HG03060 (cell line): ENCODE measurements at regions not wholly inside any gene's neighbourhood (a gene's known extent, or its start where the extent isn't known, plus 50 kb on each side); places are given as distances from the start of the nearest gene placed in this dataset.
"Not testable (repeated sequence)": the region's sequence is repeated elsewhere in the genome, so short reads cannot be mapped to it uniquely, and the experiment has no call there.

ENCODE experiments used
- ATAC-seq: cut with Tn5 transposase; IDR thresholded peaks from one replicate; pipeline ENCODE4 v1.9.1; 2021; ENCODE audit warnings: low read depth, moderate number of reproducible peaks; ENCODE audit not compliant: unreplicated experiment

DNA sequence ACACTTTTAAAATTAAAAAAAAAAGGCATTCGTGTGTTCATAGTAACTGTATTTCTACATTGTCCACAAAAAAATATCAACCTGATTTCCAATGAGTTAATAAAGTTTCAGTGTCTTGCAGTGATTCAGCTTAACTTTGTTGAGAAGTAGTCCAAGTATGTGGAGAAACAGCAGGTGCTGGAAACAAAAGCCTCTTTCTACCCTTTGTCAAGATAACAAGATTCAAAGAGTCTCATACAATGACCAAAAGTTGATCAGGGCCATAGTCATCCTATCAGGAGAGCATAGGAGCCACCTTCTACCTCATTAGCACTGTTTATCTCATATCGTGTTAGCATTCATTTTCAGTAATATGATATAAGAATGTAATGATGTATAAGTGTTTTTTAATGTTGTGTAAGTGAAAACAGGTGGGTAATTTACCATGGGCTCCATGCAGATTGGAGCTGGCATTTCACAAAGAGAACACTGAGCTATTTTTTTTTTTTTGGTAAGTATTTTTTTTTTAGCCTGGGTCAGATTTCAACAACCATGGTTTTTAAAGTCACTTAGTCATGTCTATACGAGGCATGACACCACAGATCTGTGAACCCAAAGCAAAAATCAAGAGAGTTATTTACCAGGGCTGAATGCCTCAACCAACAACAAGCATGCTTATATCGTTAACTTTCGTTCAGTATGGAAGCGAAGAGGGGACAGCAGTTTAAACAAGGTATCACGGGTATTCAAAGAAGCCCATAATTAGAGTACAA lies 165.0 kb upstream of the ZNF521 start:
- ATAC-seq = no peak

- ATAC-seq = no peak
These were observed 164.2 kb upstream of the ZNF521 start for GRCh38 chr18:25516121-25516520.

DNA sequence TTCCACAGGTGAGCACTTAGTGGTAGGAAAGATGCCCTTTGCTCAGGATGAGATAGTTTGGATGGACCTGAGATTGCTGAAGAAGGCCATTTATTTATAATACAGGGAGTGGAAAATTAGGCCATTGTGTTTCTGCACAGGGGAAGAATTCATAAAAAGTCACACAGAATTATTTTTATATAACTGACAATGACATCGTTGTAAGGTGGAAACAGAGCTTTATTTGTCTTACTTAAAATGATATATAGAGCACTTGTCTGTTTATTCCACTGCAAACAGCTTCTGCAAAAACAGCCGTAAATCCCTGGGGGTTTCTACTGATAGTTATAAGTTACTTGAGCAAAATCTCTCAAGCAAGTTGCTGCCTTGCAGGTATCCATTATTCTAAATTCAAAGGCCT lies 158.1 kb upstream of the ZNF521 start:
- ATAC-seq = no peak

GRCh38 chr18:25503567-25504081 lies 151.7 kb upstream of the ZNF521 start:
- no peak for ATAC-seq

GRCh38 chr18:25497151-25497794 lies 145.3 kb upstream of the ZNF521 start:
- no peak for ATAC-seq

DNA sequence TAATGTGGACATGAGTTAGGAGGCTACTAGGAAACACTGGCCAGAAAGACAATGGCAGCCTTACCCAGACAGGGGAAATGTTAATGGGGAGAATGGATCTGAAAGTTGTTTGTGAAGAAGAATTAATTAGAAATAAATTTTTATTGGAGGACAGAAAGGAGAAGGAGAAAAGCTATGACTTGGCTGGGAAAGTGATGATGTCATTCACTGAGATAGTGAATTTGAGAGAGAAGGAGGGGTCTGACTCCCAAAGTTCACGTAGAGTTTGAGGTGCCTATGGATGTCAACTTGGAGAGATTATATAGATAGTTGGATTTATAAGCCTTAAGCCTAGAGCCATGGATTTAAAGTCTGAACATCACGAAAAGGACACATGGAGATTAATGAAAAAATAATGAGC lies 144.6 kb upstream of the ZNF521 start:
- ATAC-seq = no peak

DNA sequence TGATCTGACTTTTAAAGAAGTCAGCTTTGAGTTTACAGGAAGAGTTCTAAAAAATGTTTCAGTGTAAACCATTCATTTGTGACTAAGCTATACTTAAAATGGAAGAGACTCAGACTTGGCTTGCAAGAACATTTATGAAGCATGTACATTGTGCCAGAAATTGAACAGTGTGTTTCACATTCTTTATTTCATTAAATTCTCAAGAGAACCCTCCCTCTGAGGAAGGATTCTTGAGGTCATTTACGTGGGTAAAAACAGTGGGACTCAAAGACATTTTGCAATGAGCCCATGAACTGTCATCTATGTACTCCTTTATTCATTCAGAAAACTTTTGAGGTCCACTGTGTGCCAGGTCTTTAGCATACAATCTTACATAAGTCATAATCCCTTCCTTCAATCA lies 143.6 kb upstream of the ZNF521 start:
- no peak for ATAC-seq

- ATAC-seq = no peak
These were observed 142.9 kb upstream of the ZNF521 start for GRCh38 chr18:25494888-25495287.

DNA sequence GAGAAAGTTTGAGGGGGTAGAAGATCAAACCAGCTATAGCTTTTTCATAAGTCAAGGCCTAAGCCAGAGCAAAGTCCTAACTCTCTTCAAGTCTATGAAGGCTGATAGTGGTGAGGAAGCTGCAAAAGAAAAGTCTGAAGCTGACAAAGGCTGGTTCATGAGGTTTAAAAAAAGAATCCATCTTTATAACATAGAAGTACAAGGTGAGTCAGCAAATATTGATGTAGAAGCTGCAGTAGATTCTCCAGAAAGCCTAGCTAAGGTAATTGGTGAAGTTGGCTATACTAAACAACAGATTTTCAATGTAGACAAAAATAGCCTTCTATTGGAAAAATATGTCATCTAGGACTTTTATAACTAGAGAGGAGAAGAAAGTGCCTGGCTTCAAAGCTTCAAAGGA lies 141.4 kb upstream of the ZNF521 start:
- ATAC-seq = no peak

DNA sequence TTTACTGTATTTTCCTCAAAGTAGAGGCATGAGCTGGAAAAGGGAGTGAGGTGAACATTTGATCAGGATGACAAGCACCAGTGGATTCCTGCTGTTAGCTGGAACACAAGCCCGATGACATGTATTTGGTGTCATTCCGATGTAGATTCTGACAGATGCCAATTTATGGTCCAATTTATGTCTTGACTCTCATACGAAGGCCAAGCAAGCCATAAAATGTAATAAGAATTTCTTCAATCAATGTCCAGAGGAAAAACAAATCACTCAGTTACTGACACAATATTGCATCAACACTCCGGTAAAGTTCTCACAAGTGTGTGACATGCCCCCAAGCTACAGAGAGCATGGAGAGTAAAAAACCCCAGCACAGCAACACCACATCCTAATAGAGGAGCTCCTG lies 138.3 kb upstream of the ZNF521 start:
- ATAC-seq = no peak

GRCh38 chr18:25473008-25473407 lies 121.0 kb upstream of the ZNF521 start:
- ATAC-seq = no peak

- not testable (repeated sequence) for ATAC-seq
These were observed 119.0 kb upstream of the ZNF521 start for GRCh38 chr18:25470756-25471524.

DNA sequence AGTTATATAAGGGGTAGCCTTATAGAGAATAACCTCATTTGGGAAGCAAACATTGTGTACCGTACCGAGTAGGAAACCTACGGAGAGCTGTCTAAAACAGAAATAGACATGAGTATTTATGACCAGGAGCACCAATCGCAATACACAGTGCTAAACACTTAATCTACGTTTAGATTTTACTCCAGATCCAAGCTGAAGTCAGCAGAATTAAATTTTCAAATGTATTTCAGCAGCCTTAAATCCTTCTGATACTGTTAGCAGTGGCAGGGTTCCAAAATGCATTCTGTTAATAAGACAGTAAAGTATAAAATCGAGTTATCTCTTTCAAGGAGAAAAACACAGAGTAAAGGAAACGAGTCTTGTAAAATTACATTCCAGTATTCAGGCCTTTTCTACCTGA lies 118.1 kb upstream of the ZNF521 start:
- ATAC-seq = no peak

DNA sequence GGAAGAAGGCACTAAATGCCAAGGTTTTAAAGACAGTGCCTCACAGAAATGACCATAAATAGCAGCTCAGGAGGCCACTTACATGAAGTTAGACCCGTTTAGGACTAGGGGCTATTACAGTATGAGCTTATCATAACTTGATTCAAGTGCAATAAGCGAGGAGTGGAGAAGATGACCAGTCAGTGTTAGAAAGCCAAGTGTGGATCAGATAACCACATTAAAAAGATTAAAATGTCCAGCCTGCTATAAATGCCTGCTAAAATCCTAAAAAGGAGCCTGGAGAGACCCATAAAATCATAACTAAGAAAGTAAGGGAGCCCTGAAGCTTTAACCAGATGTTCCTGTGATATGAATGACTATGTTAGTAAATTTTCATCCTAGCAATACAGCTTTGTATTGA lies 117.5 kb upstream of the ZNF521 start:
- no peak for ATAC-seq

DNA sequence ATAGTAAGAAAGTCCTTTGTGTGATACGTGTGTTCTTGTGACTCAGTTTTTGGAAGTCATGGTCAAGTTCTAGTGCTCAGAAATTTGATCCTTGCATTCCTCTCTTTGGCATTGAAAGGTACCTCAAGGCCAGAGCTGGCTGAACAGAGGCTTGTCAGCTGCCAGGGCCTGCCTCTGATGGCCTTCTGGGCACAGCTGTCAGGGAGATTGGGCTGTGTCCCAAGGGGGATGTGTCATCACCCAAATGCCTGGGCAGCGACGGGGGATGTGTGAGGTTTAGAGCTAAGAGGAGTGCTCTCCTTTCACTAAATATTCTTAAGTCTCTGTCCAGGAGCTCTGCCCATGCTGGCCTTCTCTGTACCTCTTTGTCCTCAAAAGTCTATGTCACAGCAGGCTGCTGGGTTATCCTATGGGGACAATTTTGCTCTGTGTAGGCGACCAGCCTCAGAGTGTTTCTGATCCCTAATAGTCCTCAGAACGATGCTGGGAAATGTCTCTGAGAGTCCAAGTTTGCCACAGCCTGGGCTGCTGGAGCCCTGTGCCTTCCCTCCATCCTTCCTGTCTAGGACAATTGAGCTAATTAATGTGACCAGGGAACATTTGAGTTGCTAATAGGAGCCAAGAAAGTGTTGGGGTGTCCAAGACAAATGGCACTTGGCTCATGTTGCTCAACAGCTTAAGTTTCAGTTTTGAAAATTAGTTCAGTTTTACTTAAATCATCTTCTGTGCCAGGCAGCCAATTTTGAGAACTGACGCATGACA lies 115.4 kb upstream of the ZNF521 start:
- no peak for ATAC-seq

GRCh38 chr18:25465152-25465732 lies 113.3 kb upstream of the ZNF521 start:
- no peak for ATAC-seq

- ATAC-seq = no peak
These were observed 112.3 kb upstream of the ZNF521 start for GRCh38 chr18:25464227-25464626.

DNA sequence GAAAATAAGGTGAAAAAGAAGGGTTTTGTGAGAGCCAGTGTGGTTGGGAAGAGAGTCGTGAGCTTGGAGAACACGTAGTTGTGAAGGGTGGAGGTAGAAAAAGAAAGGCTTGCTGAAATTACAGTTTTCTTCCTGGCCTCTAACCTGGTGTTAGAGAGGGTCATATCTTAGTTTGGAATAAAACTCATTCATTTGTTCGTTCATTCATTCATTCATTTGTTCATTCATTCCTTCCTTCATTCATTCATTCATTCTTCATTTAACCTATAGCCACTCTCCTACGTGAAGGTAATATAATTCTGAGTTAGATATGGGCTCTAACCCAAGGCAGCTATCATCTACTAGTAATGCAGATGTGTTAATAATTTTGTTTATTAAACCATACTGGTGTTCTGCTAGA lies 111.8 kb upstream of the ZNF521 start:
- no peak for ATAC-seq

DNA sequence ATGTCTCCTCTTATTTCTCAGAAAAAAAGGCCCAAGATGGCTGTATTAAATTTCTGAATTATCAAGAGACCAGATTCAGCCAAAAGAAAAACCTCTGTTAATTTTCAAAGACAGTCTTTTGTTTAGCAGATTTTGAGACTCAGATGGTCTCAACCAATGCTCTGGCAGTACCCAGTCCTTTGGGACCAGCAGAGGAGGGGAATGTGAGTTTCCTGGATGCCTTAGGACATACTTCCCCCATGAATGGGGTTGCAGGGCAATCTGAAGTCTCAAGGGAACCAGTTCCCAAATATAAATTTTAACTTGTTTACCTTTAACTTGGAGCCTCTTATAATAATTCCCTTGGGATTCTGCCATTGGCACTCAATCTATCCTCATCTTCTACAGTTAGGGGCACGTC lies 107.8 kb upstream of the ZNF521 start:
- no peak for ATAC-seq

- no peak for ATAC-seq
These were observed 105.6 kb upstream of the ZNF521 start for GRCh38 chr18:25457601-25458000.
